Heart right ventricle (tissue), 16 donors: ENCODE measurements at regions not wholly inside any gene's neighbourhood (a gene's known extent, or its start where the extent isn't known, plus 50 kb on each side); places are given as distances from the start of the nearest gene placed in this dataset.
A peak's percentile ranks its signal among the peaks of the same experiment; 100 is the strongest.

ENCODE experiments used
- ATAC-seq, 8 donors: fragments of 200-7000 bp; cut with Tn5 transposase; one replicate each; pipeline ENCODE4 v1.9.1; 2020; ENCODE audit warnings: mild to moderate bottlenecking in 8 of 8, moderate library complexity in 8 of 8, moderate number of reproducible peaks in 1 of 8
- DNase-seq, 2 donors: peaks; one replicate each; pipeline ENCODE4 v3.0.0-alpha.2; 2020
- H3K27ac ChIP-seq, 10 donors: fragments of 200-600 bp; sonication (generic) in 2 of 10; one replicate each; pipeline versions ENCODE4 v1.5.0 to v1.8.0; 2020 to 2022; ENCODE audit warnings: mild to moderate bottlenecking in 3 of 10
- H3K27me3 ChIP-seq, 7 donors: fragments of 200-600 bp; one replicate each; pipeline ENCODE4 v1.8.0; 2021 to 2022; ENCODE audit warnings: mild to moderate bottlenecking in 2 of 7
- H3K36me3 ChIP-seq, 9 donors: fragments of 200-600 bp; sonication (generic) in 1 of 9; one replicate each; pipeline versions ENCODE4 v1.5.0 to v1.8.0; 2020 to 2022; ENCODE audit warnings: mild to moderate bottlenecking in 2 of 9
- H3K4me1 ChIP-seq, 9 donors: fragments of 200-600 bp; sonication (generic) in 1 of 9; one replicate each; pipeline versions ENCODE4 v1.5.0 to v1.8.0; 2020 to 2022; ENCODE audit warnings: mild to moderate bottlenecking in 4 of 9
- H3K4me3 ChIP-seq, 10 donors: fragments of 200-600 bp; sonication (generic) in 2 of 10; one replicate each; pipeline versions ENCODE4 v1.5.0 to v1.8.0; 2020 to 2022; ENCODE audit warnings: mild to moderate bottlenecking in 7 of 10, moderate library complexity in 2 of 10
- H3K9me3 ChIP-seq, 11 donors: fragments of 200-600 bp in 10 of 11; sonication (generic) in 2 of 11; one replicate each; pipeline versions ENCODE4 v1.5.0 to v1.8.0; 2013 to 2022; ENCODE audit warnings: mild to moderate bottlenecking in 2 of 11, control low read depth in 1 of 11, moderate library complexity in 1 of 11
- CTCF ChIP-seq, 9 donors: fragments of 200-600 bp; sonication (generic) in 2 of 9; IDR thresholded peaks; one replicate each; pipeline versions ENCODE4 v1.5.0 to v1.8.0; 2021 to 2022; ENCODE audit warnings: antibody characterized with exemption in 9 of 9, mild to moderate bottlenecking in 5 of 9, moderate library complexity in 1 of 9
- WGBS, 2 donors: extraction: QIAGEN DNeasy Blood & Tissue Kit; methylation state at CpG; one replicate each; pipeline ENCODE4 v1.1.7; 2013; ENCODE audit warnings: inconsistent platforms in 1 of 2; 5-methylcytosine and 5-hydroxymethylcytosine counted together
- intact Hi-C, 10 donors: fragments of 100-400 bp; cut with DNase I; formaldehyde crosslinking; loops; one replicate each; pipeline versions ENCODE4 v1.11.1 to v1.14.2; 2022
- donor health status: Arrhythmogenic right ventricular cardiomyopathy.
- donor health status: ischemic (EF 13 %, LVEDD 7.1; RV severe dilation, severe dysfunction).
- donor health status: healthy with polysubstance abuse.
- donor health status: DM: no; HTN: yes; CAD: no.
- donor health status: DM: no; HTN: no; CAD: no.
- donor health status: ischemic (EF 25% LVEDD 6.9; RV normal size, moderate dysfunction).
- donor health status: ischemic (EF 25% LVEDD 5.7; RV mildly dilated, moderate dysfunction).
- donor health status: healthy.
- donor health status: DM: yes; HTN: yes; CAD: no.
- donor health status: Ischemic cardiomyopathy.
- donor health status: ischemic (EF 35%, LVEDD 5.7; RV mildly dilated, moderate dysfunction).
- donor health status: nonischemic (EF 11% LVEDD 7.7; RV severe dilation, severe dysfunction).
- donor health status: DM: yes; HTN: yes; CAD: no.
- donor health status: PGD.
- donor health status: ischemic (EF 29% LVEDD 5.4; RV normal size, mild dysfunction).
- donor health status: nonischemic (EF 23%, LVEDD 6.1; RV moderate dilation, normal function).

GRCh38 chr9:81410201-81410600 lies 279.1 kb downstream of the TLE1 start:
- Histone ChIP-seq H3K4me1 (peaks cover 0 to 8% (median 0%) of the 10 kb centered on the region in 9 donors), H3K27me3 (no peaks in the 10 kb centered on the region), H3K4me3 (no peak overlapping the region), H3K27ac (no peak overlapping the region), H3K36me3 (no peaks in the 10 kb centered on the region), H3K9me3 (peaks cover 0 to 4% (median 0%) of the 10 kb centered on the region in 11 donors)
- no peak for DNase-seq
- no peak for ATAC-seq
- 78 to 83% methylated on average over 4 of the region's 4 CpGs for WGBS, 2 donors
- intact Hi-C loops: no loop called here
- no peak for TF ChIP-seq CTCF (IDR thresholded peaks at IDR 0.05)

- Histone ChIP-seq H3K9me3 (peaks cover 0 to 4% (median 0%) of the 10 kb centered on the region in 11 donors), H3K36me3 (no peaks in the 10 kb centered on the region), H3K4me3 (no peak overlapping the region), H3K27ac (no peak overlapping the region), H3K4me1 (peaks cover 0 to 7% (median 0%) of the 10 kb centered on the region in 9 donors), H3K27me3 (no peaks in the 10 kb centered on the region)
- TF ChIP-seq CTCF (IDR thresholded peaks at IDR 0.05): no peak
- DNase-seq: no peak
- no peak for ATAC-seq
- intact Hi-C loops: no loop called here
These were observed 280.4 kb downstream of the TLE1 start for GRCh38 chr9:81408951-81409350.

GRCh38 chr9:81404931-81405598 lies 284.3 kb downstream of the TLE1 start:
- DNase-seq (no peak), ATAC-seq (no peak)
- WGBS, 2 donors: 67 to 76% methylated on average over 2 of the region's 2 CpGs
- H3K27me3 ChIP-seq: no peaks in the 10 kb centered on the region
- H3K27ac ChIP-seq: no peak overlapping the region
- no peak overlapping the region for H3K4me3 ChIP-seq
- H3K9me3 ChIP-seq: no peaks in the 10 kb centered on the region
- intact Hi-C loops: no loop called here
- H3K36me3 ChIP-seq: no peaks in the 10 kb centered on the region
- no peaks in the 10 kb centered on the region for H3K4me1 ChIP-seq
- no peak for TF ChIP-seq CTCF (IDR thresholded peaks at IDR 0.05)

GRCh38 chr9:81397481-81398381 lies 291.6 kb downstream of the TLE1 start:
- no peak overlapping the region for H3K4me3 ChIP-seq
- ATAC-seq: peak in 2 of 8 donors; percentile 10 to 50
- no peaks in the 10 kb centered on the region for H3K36me3 ChIP-seq
- WGBS, 2 donors: 51 to 56% methylated on average over 9 of the region's 9 CpGs
- intact Hi-C loops: no loop called here
- DNase-seq: no peak
- H3K27ac ChIP-seq: peak overlapping the region in 1 of 10 donors; percentile 6
- no peaks in the 10 kb centered on the region for H3K9me3 ChIP-seq
- peaks cover 0 to 31% (median 13%) of the 10 kb centered on the region in 9 donors for H3K4me1 ChIP-seq
- no peaks in the 10 kb centered on the region for H3K27me3 ChIP-seq
- no peak for TF ChIP-seq CTCF (IDR thresholded peaks at IDR 0.05)
